Neuronal stem cell (in vitro differentiated cells): ENCODE measurements at regions not wholly inside any gene's neighbourhood (a gene's known extent, or its start where the extent isn't known, plus 50 kb on each side); places are given as distances from the start of the nearest gene placed in this dataset.

ENCODE experiments used
- DNase-seq: peaks from one replicate; pipeline ENCODE4 v3.0.0-alpha.2; 2013; ENCODE audit warnings: low spot score
- H2AFZ ChIP-seq: one replicate; pipeline ENCODE4 v1.6.1; 2013; ENCODE audit warnings: mild to moderate bottlenecking, low read length, inconsistent platforms
- H2AK5ac ChIP-seq: 2 replicates; pipeline ENCODE4 v1.6.1; 2013; ENCODE audit warnings: low read depth, mild to moderate bottlenecking, inconsistent platforms, low read length, moderate library complexity, mixed read lengths
- H2BK120ac ChIP-seq: 2 replicates; pipeline ENCODE4 v1.6.1; 2013; ENCODE audit warnings: low read depth, mild to moderate bottlenecking, inconsistent platforms, low read length, moderate library complexity, mixed read lengths
- H2BK12ac ChIP-seq: one replicate; pipeline ENCODE4 v1.6.1; 2013; ENCODE audit warnings: low read length, inconsistent platforms
- H2BK15ac ChIP-seq: 2 replicates; pipeline ENCODE4 v1.6.1; 2013; ENCODE audit warnings: mild to moderate bottlenecking, low read length, inconsistent platforms, mixed read lengths
- H2BK5ac ChIP-seq: one replicate; pipeline ENCODE4 v1.6.1; 2013; ENCODE audit warnings: inconsistent platforms, mild to moderate bottlenecking, low read length, moderate library complexity
- H3K14ac ChIP-seq: one replicate; pipeline ENCODE4 v1.6.1; 2013; ENCODE audit warnings: low read length, inconsistent platforms
- H3K18ac ChIP-seq: 2 replicates; pipeline ENCODE4 v1.6.1; 2013; ENCODE audit warnings: low read length, inconsistent platforms
- H3K23ac ChIP-seq: 2 replicates; pipeline ENCODE4 v1.6.1; 2013; ENCODE audit warnings: low read depth, mild to moderate bottlenecking, mixed read lengths, low read length, inconsistent platforms; ENCODE audit not compliant: poor library complexity
- H3K27ac ChIP-seq: replicated peaks from 3 replicates; pipeline ENCODE4 v1.5.1; 2013; ENCODE audit warnings: low read length, inconsistent platforms
- H3K27me3 ChIP-seq, 3 experiments: 2 replicates each; pipeline ENCODE4 v1.6.1; 2013; ENCODE audit warnings: low read length in 3 of 3, mild to moderate bottlenecking in 2 of 3, inconsistent platforms in 1 of 3, low read depth in 1 of 3, mixed read lengths in 1 of 3, moderate library complexity in 1 of 3; ENCODE audit not compliant: control insufficient read depth in 3 of 3, insufficient read depth in 3 of 3
- H3K36me3 ChIP-seq, 2 donors: replicated peaks in 1 of 2; 2 replicates each; pipeline ENCODE4 v1.6.1; 2013; ENCODE audit warnings: low read length in 2 of 2; ENCODE audit not compliant: control insufficient read depth in 2 of 2, insufficient read depth in 2 of 2
- H3K4ac ChIP-seq: 2 replicates; pipeline ENCODE4 v1.6.1; 2013; ENCODE audit warnings: inconsistent platforms, mild to moderate bottlenecking, low read length, moderate library complexity
- H3K4me1 ChIP-seq, 2 donors: 1 replicate in 1 of 2; 2 replicates in 1 of 2; pipeline ENCODE4 v1.6.1; 2013; ENCODE audit warnings: low read length in 2 of 2, low read depth in 1 of 2; ENCODE audit not compliant: control insufficient read depth in 2 of 2, insufficient read depth in 1 of 2
- H3K4me2 ChIP-seq: one replicate; pipeline ENCODE4 v1.6.1; 2013; ENCODE audit warnings: mild to moderate bottlenecking, low read length, inconsistent platforms; ENCODE audit not compliant: insufficient read depth, poor library complexity, severe bottlenecking
- H3K4me3 ChIP-seq, 2 donors: 2 replicates each; pipeline ENCODE4 v1.5.1; 2013; ENCODE audit warnings: low read length in 2 of 2, mild to moderate bottlenecking in 2 of 2, inconsistent platforms in 1 of 2, moderate library complexity in 1 of 2
- H3K79me1 ChIP-seq: one replicate; pipeline ENCODE4 v1.6.1; 2013; ENCODE audit warnings: low read depth, mild to moderate bottlenecking, inconsistent platforms, low read length, moderate library complexity
- H3K9ac ChIP-seq: one replicate; pipeline ENCODE4 v1.6.1; 2013; ENCODE audit warnings: mild to moderate bottlenecking, low read depth, low read length, inconsistent platforms; ENCODE audit not compliant: poor library complexity
- H3K9me3 ChIP-seq, 2 donors: replicated peaks in 1 of 2; 2 replicates each; pipeline versions ENCODE3 to v1.6.1; 2013; ENCODE audit warnings: low read length in 2 of 2, mild to moderate bottlenecking in 2 of 2, inconsistent platforms in 1 of 2, low read depth in 1 of 2, mixed read lengths in 1 of 2, moderate library complexity in 1 of 2; ENCODE audit not compliant: control insufficient read depth in 2 of 2, insufficient read depth in 1 of 2
- H4K8ac ChIP-seq: one replicate; pipeline ENCODE4 v1.6.1; 2013; ENCODE audit warnings: low read depth, mild to moderate bottlenecking, inconsistent platforms, low read length, moderate library complexity
- H4K91ac ChIP-seq: one replicate; pipeline ENCODE4 v1.6.1; 2013; ENCODE audit warnings: low read length, low read depth, mild to moderate bottlenecking, inconsistent platforms; ENCODE audit not compliant: poor library complexity
- WGBS, 2 donors: extraction: QIAGEN DNeasy Blood & Tissue Kit; methylation state at CpG; one replicate each; pipeline ENCODE4 v1.1.7; 2013; ENCODE audit warnings: missing lambda C conversion rate in 2 of 2, mixed read lengths in 1 of 2; ENCODE audit not compliant: insufficient read length in 2 of 2, insufficient replicate concordance in 1 of 2; ENCODE audit errors: extremely low coverage in 2 of 2; 5-methylcytosine and 5-hydroxymethylcytosine counted together

GRCh38 chr5:110209401-110209800, 517.1 kb downstream of the TMEM232 start:
- no CpG with 5 or more reads among the region's 3 CpGs for WGBS, 2 donors
- H4K91ac ChIP-seq = no peak overlapping the region
- no peak overlapping the region for H3K23ac ChIP-seq

GRCh38 chr5:110218981-110219380, 507.5 kb downstream of the TMEM232 start:
- Histone ChIP-seq H2BK5ac (no peak overlapping the region), H4K8ac (no peak overlapping the region), H2BK120ac (no peak overlapping the region)

More at GRCh38 chr5:110209401-110209800, 517.1 kb downstream of the TMEM232 start:
- no peaks in the 10 kb centered on the region for H3K4me1 ChIP-seq
- H3K9me3 ChIP-seq = peaks cover 5 to 6% of the 10 kb centered on the region in 2 donors
- no peak overlapping the region for H3K4ac ChIP-seq
- H2BK12ac ChIP-seq = no peak overlapping the region
- H3K18ac ChIP-seq = no peak overlapping the region
- DNase-seq = no peak
- no peaks in the 10 kb centered on the region for H3K27me3 ChIP-seq
- no peak overlapping the region for H2BK5ac ChIP-seq
- H3K14ac ChIP-seq = no peak overlapping the region
- no peak overlapping the region for H3K4me2 ChIP-seq
- no peak overlapping the region for H2BK15ac ChIP-seq
- no peak overlapping the region for H3K9ac ChIP-seq
- peaks cover 2% of the 10 kb centered on the region for H3K79me1 ChIP-seq
- H2AK5ac ChIP-seq = no peak overlapping the region
- H2BK120ac ChIP-seq = no peak overlapping the region
- H3K36me3 ChIP-seq = peaks cover 0 to 2% of the 10 kb centered on the region in 2 donors
- H3K27ac ChIP-seq = no peak overlapping the region
- H3K4me3 ChIP-seq = no peak overlapping the region
- no peak overlapping the region for H2AFZ ChIP-seq
- H4K8ac ChIP-seq = no peak overlapping the region

GRCh38 chr5:110219769-110220168, 506.7 kb downstream of the TMEM232 start:
- Histone ChIP-seq H3K14ac (no peak overlapping the region), H4K91ac (no peak overlapping the region), H3K4ac (no peak overlapping the region), H3K27me3 (no peaks in the 10 kb centered on the region), H3K4me1 (no peaks in the 10 kb centered on the region), H3K9me3 (peaks cover 36 to 56% of the 10 kb centered on the region in 2 donors), H3K4me2 (no peak overlapping the region), H2BK12ac (no peak overlapping the region), H3K36me3 (peaks cover 0 to 9% of the 10 kb centered on the region in 2 donors), H2BK5ac (no peak overlapping the region), H3K18ac (no peak overlapping the region), H3K27ac (no peak overlapping the region), H4K8ac (no peak overlapping the region), H2BK15ac (no peak overlapping the region), H3K79me1 (no peaks in the 10 kb centered on the region), H3K9ac (no peak overlapping the region), H3K4me3 (no peak overlapping the region), H3K23ac (no peak overlapping the region), H2AK5ac (no peak overlapping the region), H2AFZ (no peak overlapping the region), H2BK120ac (no peak overlapping the region)
- DNase-seq = no peak
- no CpG with 5 or more reads among the region's 2 CpGs for WGBS, 2 donors

More at GRCh38 chr5:110218981-110219380, 507.5 kb downstream of the TMEM232 start:
- H3K18ac ChIP-seq = no peak overlapping the region
- DNase-seq = no peak
- H3K79me1 ChIP-seq = no peaks in the 10 kb centered on the region
- H3K23ac ChIP-seq = no peak overlapping the region
- H3K4me3 ChIP-seq = peak overlapping the region in 1 of 2 donors; percentile 18
- no peaks in the 10 kb centered on the region for H3K4me1 ChIP-seq
- H3K36me3 ChIP-seq = peaks cover 0 to 9% of the 10 kb centered on the region in 2 donors
- peaks cover 36 to 54% of the 10 kb centered on the region in 2 donors for H3K9me3 ChIP-seq
- no peak overlapping the region for H3K9ac ChIP-seq
- no peak overlapping the region for H2BK12ac ChIP-seq
- H2BK15ac ChIP-seq = no peak overlapping the region
- H3K4ac ChIP-seq = no peak overlapping the region
- H3K14ac ChIP-seq = no peak overlapping the region
- H2AK5ac ChIP-seq = no peak overlapping the region
- no peak overlapping the region for H4K91ac ChIP-seq
- H3K27ac ChIP-seq = no peak overlapping the region
- H3K4me2 ChIP-seq = no peak overlapping the region
- no peaks in the 10 kb centered on the region for H3K27me3 ChIP-seq
- WGBS, 2 donors = no CpG with 5 or more reads among the region's 1 CpG
- H2AFZ ChIP-seq = no peak overlapping the region

- Histone ChIP-seq H3K4ac (no peak overlapping the region), H2AK5ac (no peak overlapping the region), H3K14ac (no peak overlapping the region), H3K79me1 (no peaks in the 10 kb centered on the region), H3K4me1 (no peaks in the 10 kb centered on the region), H3K18ac (no peak overlapping the region), H4K91ac (no peak overlapping the region), H3K4me3 (no peak overlapping the region), H3K9ac (no peak overlapping the region), H2BK12ac (no peak overlapping the region), H3K23ac (no peak overlapping the region), H2BK5ac (no peak overlapping the region), H3K27ac (no peak overlapping the region), H3K4me2 (no peak overlapping the region), H3K9me3 (peaks cover 36 to 62% of the 10 kb centered on the region in 2 donors), H2BK120ac (no peak overlapping the region), H2AFZ (no peak overlapping the region), H3K36me3 (peaks cover 0 to 9% of the 10 kb centered on the region in 2 donors), H3K27me3 (no peaks in the 10 kb centered on the region), H2BK15ac (no peak overlapping the region), H4K8ac (no peak overlapping the region)
- WGBS, 2 donors = no CpG with 5 or more reads among the region's 2 CpGs
- no peak for DNase-seq
These were observed 505.4 kb downstream of the TMEM232 start for GRCh38 chr5:110221036-110221435.
